Endothelial cell (in vitro differentiated cells): ENCODE measurements at regions not wholly inside any gene's neighbourhood (a gene's known extent, or its start where the extent isn't known, plus 50 kb on each side); places are given as distances from the start of the nearest gene placed in this dataset.

Experiments used
- DNase-seq: peaks from one replicate; pipeline ENCODE4 v3.0.0; 2021; ENCODE audit warnings: low spot score
- H3K27ac Mint-ChIP-seq: one replicate; pipeline ENCODE4 v1.8.0; 2021; ENCODE audit warnings: mixed read lengths, inconsistent platforms; ENCODE audit not compliant: unreplicated experiment
- H3K27me3 Mint-ChIP-seq: one replicate; pipeline ENCODE4 v1.8.0; 2021; ENCODE audit warnings: mild to moderate bottlenecking, moderate library complexity, mixed read lengths, inconsistent platforms; ENCODE audit not compliant: unreplicated experiment
- H3K36me3 Mint-ChIP-seq: one replicate; pipeline ENCODE4 v1.8.0; 2021; ENCODE audit warnings: mild to moderate bottlenecking, low read depth, mixed read lengths, inconsistent platforms; ENCODE audit not compliant: unreplicated experiment
- H3K4me1 Mint-ChIP-seq: one replicate; pipeline ENCODE4 v1.8.0; 2021; ENCODE audit warnings: mild to moderate bottlenecking, mixed read lengths, inconsistent platforms; ENCODE audit not compliant: unreplicated experiment
- H3K4me3 Mint-ChIP-seq: one replicate; pipeline ENCODE4 v1.8.0; 2021; ENCODE audit warnings: mild to moderate bottlenecking, mixed read lengths, inconsistent platforms; ENCODE audit not compliant: unreplicated experiment
- H3K9me3 Mint-ChIP-seq: one replicate; pipeline ENCODE4 v1.8.0; 2021; ENCODE audit warnings: mixed read lengths, inconsistent platforms; ENCODE audit not compliant: unreplicated experiment
- CTCF ChIP-seq: fragments of 200-600 bp; sonication (generic); IDR thresholded peaks from one replicate; pipeline ENCODE4 v1.5.0; 2021; ENCODE audit warnings: antibody characterized with exemption; ENCODE audit not compliant: unreplicated experiment

GRCh38 chr6:82576284-82576683 lies 212.7 kb downstream of the TPBG start:
- H3K27ac Mint-ChIP-seq: no peak overlapping the region
- H3K9me3 Mint-ChIP-seq: no peaks in the 10 kb centered on the region
- no peaks in the 10 kb centered on the region for H3K27me3 Mint-ChIP-seq
- TF ChIP-seq CTCF: no peak
- H3K4me1 Mint-ChIP-seq: peaks cover 6% of the 10 kb centered on the region
- H3K4me3 Mint-ChIP-seq: no peak overlapping the region
- H3K36me3 Mint-ChIP-seq: peaks cover 4% of the 10 kb centered on the region
- no peak for DNase-seq

- Mint-ChIP-seq H3K4me1 (no peaks in the 10 kb centered on the region), H3K27me3 (no peaks in the 10 kb centered on the region), H3K4me3 (no peak overlapping the region), H3K36me3 (no peaks in the 10 kb centered on the region), H3K9me3 (no peaks in the 10 kb centered on the region), H3K27ac (no peak overlapping the region)
- TF ChIP-seq CTCF: no peak
- DNase-seq: no peak
Measured at GRCh38 chr6:82584194-82584695, 220.6 kb downstream of the TPBG start.

- Mint-ChIP-seq H3K36me3 (no peaks in the 10 kb centered on the region), H3K27ac (no peak overlapping the region), H3K9me3 (no peaks in the 10 kb centered on the region), H3K4me1 (no peaks in the 10 kb centered on the region), H3K27me3 (no peaks in the 10 kb centered on the region), H3K4me3 (no peak overlapping the region)
- no peak for DNase-seq
- TF ChIP-seq CTCF: no peak
Measured at GRCh38 chr6:82584856-82585255, 221.2 kb downstream of the TPBG start.

GRCh38 chr6:82588020-82588419 lies 224.4 kb downstream of the TPBG start:
- H3K36me3 Mint-ChIP-seq: no peaks in the 10 kb centered on the region
- no peaks in the 10 kb centered on the region for H3K27me3 Mint-ChIP-seq
- no peak overlapping the region for H3K27ac Mint-ChIP-seq

More at GRCh38 chr6:82588020-82588419, 224.4 kb downstream of the TPBG start:
- DNase-seq: no peak
- no peaks in the 10 kb centered on the region for H3K9me3 Mint-ChIP-seq
- TF ChIP-seq CTCF: no peak
- no peaks in the 10 kb centered on the region for H3K4me1 Mint-ChIP-seq
- H3K4me3 Mint-ChIP-seq: no peak overlapping the region
